ENCODE measurements at regions not wholly inside any gene's neighbourhood (a gene's known extent, or its start where the extent isn't known, plus 50 kb on each side); places are given as distances from the start of the nearest gene placed in this dataset.

GRCh38 chr5:35337340-35338156 is 107.3 kb upstream of the PRLR start:
- Histone ChIP-seq H3K9ac (ENCODE audit: low read depth, low read length) (peak overlapping the region; percentile 67), H3K27ac (ENCODE audit: low read depth, low read length) (peak overlapping the region; percentile 95), H3K4me3 (ENCODE audit: low read length) (peak overlapping the region; percentile 23), H3K9me3 (ENCODE audit: insufficient read depth, low read depth, low read length) (peaks cover 8% of the 10 kb centered on the region; the same call in 1 of the 2 replicates), H3K4me1 (ENCODE audit: insufficient read depth, low read length) (peaks cover 43% of the 10 kb centered on the region), H3K27me3 (ENCODE audit: insufficient read depth, low read length) (no peaks in the 10 kb centered on the region), H3K36me3 (ENCODE audit: insufficient read depth, low read length) (no peaks in the 10 kb centered on the region)
- 19% methylated on average over 4 of the region's 7 CpGs for WGBS

GRCh38 chr5:35336230-35336629 is 105.9 kb upstream of the PRLR start:
- Histone ChIP-seq H3K27ac (ENCODE audit: low read depth, low read length) (no peak overlapping the region), H3K9me3 (ENCODE audit: insufficient read depth, low read depth, low read length) (peaks cover 8% of the 10 kb centered on the region; the same call in 1 of the 2 replicates), H3K27me3 (ENCODE audit: insufficient read depth, low read length) (no peaks in the 10 kb centered on the region), H3K36me3 (ENCODE audit: insufficient read depth, low read length) (no peaks in the 10 kb centered on the region), H3K4me3 (ENCODE audit: low read length) (no peak overlapping the region), H3K4me1 (ENCODE audit: insufficient read depth, low read length) (peaks cover 43% of the 10 kb centered on the region), H3K9ac (ENCODE audit: low read depth, low read length) (no peak overlapping the region)
- 63% methylated on average over 3 of the region's 4 CpGs for WGBS

GRCh38 chr5:35335752-35336151 is 105.5 kb upstream of the PRLR start:
- no peak overlapping the region for H3K4me3 ChIP-seq (ENCODE audit: low read length)
- H3K4me1 ChIP-seq (ENCODE audit: insufficient read depth, low read length) = peaks cover 43% of the 10 kb centered on the region
- peak overlapping the region; percentile 4; the same call in 1 of the 2 replicates for H3K9ac ChIP-seq (ENCODE audit: low read depth, low read length)
- no peaks in the 10 kb centered on the region for H3K27me3 ChIP-seq (ENCODE audit: insufficient read depth, low read length)
- peaks cover 8% of the 10 kb centered on the region; the same call in 1 of the 2 replicates for H3K9me3 ChIP-seq (ENCODE audit: insufficient read depth, low read depth, low read length)
- H3K27ac ChIP-seq (ENCODE audit: low read depth, low read length) = 0 out of 2 replicates have a peak overlapping the region, but pooled peaks have one; percentile 5
- no peaks in the 10 kb centered on the region for H3K36me3 ChIP-seq (ENCODE audit: insufficient read depth, low read length)
- WGBS = 78% methylated on average over 4 of the region's 4 CpGs

GRCh38 chr5:35333366-35333765 is 103.1 kb upstream of the PRLR start:
- H3K9me3 ChIP-seq (ENCODE audit: insufficient read depth, low read depth, low read length) = no peaks in the 10 kb centered on the region
- H3K27ac ChIP-seq (ENCODE audit: low read depth, low read length) = no peak overlapping the region
- WGBS = 99% methylated on average over 3 of the region's 3 CpGs
- no peaks in the 10 kb centered on the region for H3K27me3 ChIP-seq (ENCODE audit: insufficient read depth, low read length)
- no peak overlapping the region for H3K9ac ChIP-seq (ENCODE audit: low read depth, low read length)
- H3K4me1 ChIP-seq (ENCODE audit: insufficient read depth, low read length) = peaks cover 32% of the 10 kb centered on the region
- no peaks in the 10 kb centered on the region for H3K36me3 ChIP-seq (ENCODE audit: insufficient read depth, low read length)
- H3K4me3 ChIP-seq (ENCODE audit: low read length) = no peak overlapping the region

GRCh38 chr5:35331956-35332950 is 102.0 kb upstream of the PRLR start:
- Histone ChIP-seq H3K9ac (ENCODE audit: low read depth, low read length) (no peak overlapping the region), H3K27me3 (ENCODE audit: insufficient read depth, low read length) (no peaks in the 10 kb centered on the region), H3K9me3 (ENCODE audit: insufficient read depth, low read depth, low read length) (no peaks in the 10 kb centered on the region), H3K4me1 (ENCODE audit: insufficient read depth, low read length) (peaks cover 23% of the 10 kb centered on the region), H3K36me3 (ENCODE audit: insufficient read depth, low read length) (no peaks in the 10 kb centered on the region), H3K27ac (ENCODE audit: low read depth, low read length) (no peak overlapping the region), H3K4me3 (ENCODE audit: low read length) (no peak overlapping the region)
- 86% methylated on average over 8 of the region's 8 CpGs for WGBS

GRCh38 chr5:35325836-35326235 is 95.5 kb upstream of the PRLR start:
- H3K27ac ChIP-seq (ENCODE audit: low read depth, low read length) = no peak overlapping the region
- no peaks in the 10 kb centered on the region for H3K27me3 ChIP-seq (ENCODE audit: insufficient read depth, low read length)
- WGBS = 91% methylated on average over 3 of the region's 3 CpGs
- no peak overlapping the region for H3K4me3 ChIP-seq (ENCODE audit: low read length)
- H3K9me3 ChIP-seq (ENCODE audit: insufficient read depth, low read depth, low read length) = no peaks in the 10 kb centered on the region
- H3K9ac ChIP-seq (ENCODE audit: low read depth, low read length) = no peak overlapping the region
- no peaks in the 10 kb centered on the region for H3K36me3 ChIP-seq (ENCODE audit: insufficient read depth, low read length)
- H3K4me1 ChIP-seq (ENCODE audit: insufficient read depth, low read length) = no peaks in the 10 kb centered on the region

- Histone ChIP-seq H3K9me3 (ENCODE audit: insufficient read depth, low read depth, low read length) (no peaks in the 10 kb centered on the region), H3K4me1 (ENCODE audit: insufficient read depth, low read length) (no peaks in the 10 kb centered on the region), H3K27ac (ENCODE audit: low read depth, low read length) (no peak overlapping the region), H3K9ac (ENCODE audit: low read depth, low read length) (no peak overlapping the region), H3K4me3 (ENCODE audit: low read length) (no peak overlapping the region), H3K36me3 (ENCODE audit: insufficient read depth, low read length) (no peaks in the 10 kb centered on the region), H3K27me3 (ENCODE audit: insufficient read depth, low read length) (no peaks in the 10 kb centered on the region)
- 92% methylated on average over 6 of the region's 6 CpGs for WGBS
Measured at GRCh38 chr5:35324679-35325078, 94.4 kb upstream of the PRLR start.

GRCh38 chr5:35324201-35324600 is 93.9 kb upstream of the PRLR start:
- Histone ChIP-seq H3K9ac (ENCODE audit: low read depth, low read length) (no peak overlapping the region), H3K4me1 (ENCODE audit: insufficient read depth, low read length) (no peaks in the 10 kb centered on the region), H3K36me3 (ENCODE audit: insufficient read depth, low read length) (no peaks in the 10 kb centered on the region), H3K9me3 (ENCODE audit: insufficient read depth, low read depth, low read length) (no peaks in the 10 kb centered on the region), H3K4me3 (ENCODE audit: low read length) (no peak overlapping the region), H3K27me3 (ENCODE audit: insufficient read depth, low read length) (no peaks in the 10 kb centered on the region), H3K27ac (ENCODE audit: low read depth, low read length) (no peak overlapping the region)
- 94% methylated on average over 4 of the region's 4 CpGs for WGBS

GRCh38 chr5:35320029-35320428 is 89.7 kb upstream of the PRLR start:
- H3K27ac ChIP-seq (ENCODE audit: low read depth, low read length) = no peak overlapping the region
- H3K4me3 ChIP-seq (ENCODE audit: low read length) = no peak overlapping the region

GRCh38 chr5:35319333-35320002 is 89.2 kb upstream of the PRLR start:
- no peaks in the 10 kb centered on the region for H3K9me3 ChIP-seq (ENCODE audit: insufficient read depth, low read depth, low read length)
- H3K4me1 ChIP-seq (ENCODE audit: insufficient read depth, low read length) = no peaks in the 10 kb centered on the region
- H3K36me3 ChIP-seq (ENCODE audit: insufficient read depth, low read length) = no peaks in the 10 kb centered on the region
- no peaks in the 10 kb centered on the region for H3K27me3 ChIP-seq (ENCODE audit: insufficient read depth, low read length)
- no peak overlapping the region for H3K4me3 ChIP-seq (ENCODE audit: low read length)
- H3K27ac ChIP-seq (ENCODE audit: low read depth, low read length) = no peak overlapping the region
- WGBS = 95% methylated on average over 4 of the region's 4 CpGs
- no peak overlapping the region for H3K9ac ChIP-seq (ENCODE audit: low read depth, low read length)

More at GRCh38 chr5:35320029-35320428, 89.7 kb upstream of the PRLR start:
- no peaks in the 10 kb centered on the region for H3K27me3 ChIP-seq (ENCODE audit: insufficient read depth, low read length)
- 91% methylated on average over 3 of the region's 3 CpGs for WGBS
- H3K9me3 ChIP-seq (ENCODE audit: insufficient read depth, low read depth, low read length) = no peaks in the 10 kb centered on the region
- H3K4me1 ChIP-seq (ENCODE audit: insufficient read depth, low read length) = no peaks in the 10 kb centered on the region
- H3K9ac ChIP-seq (ENCODE audit: low read depth, low read length) = no peak overlapping the region
- H3K36me3 ChIP-seq (ENCODE audit: insufficient read depth, low read length) = no peaks in the 10 kb centered on the region

Data from HUES64 (cell line).